ENCODE measurements at regions not wholly inside any gene's neighbourhood (a gene's known extent, or its start where the extent isn't known, plus 50 kb on each side); places are given as distances from the start of the nearest gene placed in this dataset.

DNA sequence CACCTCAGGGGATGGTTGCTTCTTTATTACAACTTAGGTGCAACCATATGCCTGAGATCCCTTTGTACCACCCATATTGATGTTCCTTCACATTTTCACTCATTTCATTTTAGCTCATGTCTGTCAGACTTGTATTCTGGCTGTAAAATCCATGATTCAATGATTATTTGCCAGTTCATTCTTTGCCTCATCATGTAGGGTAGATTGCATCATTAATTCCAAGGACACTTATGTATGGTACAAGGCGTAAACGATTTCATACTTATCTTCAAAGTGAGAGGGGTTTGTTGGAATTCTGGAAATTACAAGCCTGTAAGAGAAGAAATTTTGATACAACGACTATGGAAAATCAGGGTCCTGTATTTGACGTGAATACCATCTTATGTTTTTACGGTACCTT lies 685.0 kb upstream of the FANCL start:
- TF ChIP-seq, protein P1, sequence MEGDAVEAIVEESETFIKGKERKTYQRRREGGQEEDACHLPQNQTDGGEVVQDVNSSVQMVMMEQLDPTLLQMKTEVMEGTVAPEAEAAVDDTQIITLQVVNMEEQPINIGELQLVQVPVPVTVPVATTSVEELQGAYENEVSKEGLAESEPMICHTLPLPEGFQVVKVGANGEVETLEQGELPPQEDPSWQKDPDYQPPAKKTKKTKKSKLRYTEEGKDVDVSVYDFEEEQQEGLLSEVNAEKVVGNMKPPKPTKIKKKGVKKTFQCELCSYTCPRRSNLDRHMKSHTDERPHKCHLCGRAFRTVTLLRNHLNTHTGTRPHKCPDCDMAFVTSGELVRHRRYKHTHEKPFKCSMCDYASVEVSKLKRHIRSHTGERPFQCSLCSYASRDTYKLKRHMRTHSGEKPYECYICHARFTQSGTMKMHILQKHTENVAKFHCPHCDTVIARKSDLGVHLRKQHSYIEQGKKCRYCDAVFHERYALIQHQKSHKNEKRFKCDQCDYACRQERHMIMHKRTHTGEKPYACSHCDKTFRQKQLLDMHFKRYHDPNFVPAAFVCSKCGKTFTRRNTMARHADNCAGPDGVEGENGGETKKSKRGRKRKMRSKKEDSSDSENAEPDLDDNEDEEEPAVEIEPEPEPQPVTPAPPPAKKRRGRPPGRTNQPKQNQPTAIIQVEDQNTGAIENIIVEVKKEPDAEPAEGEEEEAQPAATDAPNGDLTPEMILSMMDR (IDR thresholded peaks at IDR 0.05), result no peak
- TF ChIP-seq POLR2A (IDR thresholded peaks at IDR 0.05), result no peak
